PC-3 (cell line): ENCODE measurements at regions not wholly inside any gene's neighbourhood (a gene's known extent, or its start where the extent isn't known, plus 50 kb on each side); places are given as distances from the start of the nearest gene placed in this dataset.

ENCODE experiments used
- EZH2 ChIP-seq: fragments of 300-600 bp; sonication (generic); IDR thresholded peaks from one replicate; pipeline ENCODE4 v1.6.1; 2017; ENCODE audit warnings: antibody characterized with exemption, mild to moderate bottlenecking, low read length; ENCODE audit not compliant: unreplicated experiment
- TF ChIP-seq, protein P1 (sequence below): fragments of 300-600 bp; sonication (generic); conservative IDR thresholded peaks from 2 replicates; pipeline ENCODE4 v1.5.1; 2017; ENCODE audit warnings: antibody characterized with exemption, low read depth, mild to moderate bottlenecking, low read length

DNA sequence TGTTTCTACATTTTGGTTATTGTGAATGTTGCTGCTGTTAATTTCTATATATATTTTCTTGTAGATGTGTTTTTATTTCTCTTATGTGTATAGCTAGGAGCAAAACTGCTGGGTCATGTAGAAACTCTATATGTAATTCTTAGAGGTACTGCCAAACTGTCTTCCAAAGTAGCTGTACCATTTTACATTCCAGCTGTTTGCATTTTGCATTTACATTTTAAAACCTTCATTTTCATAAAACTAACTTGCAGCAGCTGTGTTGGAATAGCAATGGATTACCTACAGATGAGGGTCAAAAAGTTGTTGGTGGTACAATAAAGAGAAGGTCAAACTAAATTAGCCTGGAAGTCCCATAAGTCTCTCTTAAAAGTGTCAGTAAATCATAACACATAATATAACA, 1109.7 kb downstream of the FLRT2 start:
- TF ChIP-seq, protein P1, sequence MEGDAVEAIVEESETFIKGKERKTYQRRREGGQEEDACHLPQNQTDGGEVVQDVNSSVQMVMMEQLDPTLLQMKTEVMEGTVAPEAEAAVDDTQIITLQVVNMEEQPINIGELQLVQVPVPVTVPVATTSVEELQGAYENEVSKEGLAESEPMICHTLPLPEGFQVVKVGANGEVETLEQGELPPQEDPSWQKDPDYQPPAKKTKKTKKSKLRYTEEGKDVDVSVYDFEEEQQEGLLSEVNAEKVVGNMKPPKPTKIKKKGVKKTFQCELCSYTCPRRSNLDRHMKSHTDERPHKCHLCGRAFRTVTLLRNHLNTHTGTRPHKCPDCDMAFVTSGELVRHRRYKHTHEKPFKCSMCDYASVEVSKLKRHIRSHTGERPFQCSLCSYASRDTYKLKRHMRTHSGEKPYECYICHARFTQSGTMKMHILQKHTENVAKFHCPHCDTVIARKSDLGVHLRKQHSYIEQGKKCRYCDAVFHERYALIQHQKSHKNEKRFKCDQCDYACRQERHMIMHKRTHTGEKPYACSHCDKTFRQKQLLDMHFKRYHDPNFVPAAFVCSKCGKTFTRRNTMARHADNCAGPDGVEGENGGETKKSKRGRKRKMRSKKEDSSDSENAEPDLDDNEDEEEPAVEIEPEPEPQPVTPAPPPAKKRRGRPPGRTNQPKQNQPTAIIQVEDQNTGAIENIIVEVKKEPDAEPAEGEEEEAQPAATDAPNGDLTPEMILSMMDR: no peak
- TF ChIP-seq EZH2: no peak
